Keratinocyte (primary cell): ENCODE measurements at regions not wholly inside any gene's neighbourhood (a gene's known extent, or its start where the extent isn't known, plus 50 kb on each side); places are given as distances from the start of the nearest gene placed in this dataset.

Source experiments
- EZH2 ChIP-seq: IDR thresholded peaks from one replicate; pipeline ENCODE4 v1.6.1; 2012; ENCODE audit warnings: inconsistent platforms, mild to moderate bottlenecking, low read length, moderate library complexity
- TF ChIP-seq, protein P1 (sequence below), 3 experiments: IDR thresholded peaks in 1 of 3; conservative IDR thresholded peaks in 1 of 3; optimal IDR thresholded peaks in 1 of 3; 2 replicates in 2 of 3; 3 replicates in 1 of 3; pipeline versions ENCODE3 to v1.5.1; 2011; ENCODE audit warnings: low read length in 3 of 3, mild to moderate bottlenecking in 3 of 3, moderate library complexity in 2 of 3, control low read depth in 1 of 3, inconsistent platforms in 1 of 3; ENCODE audit not compliant: insufficient read depth in 2 of 3; ENCODE audit errors: extremely low read depth in 1 of 3

DNA sequence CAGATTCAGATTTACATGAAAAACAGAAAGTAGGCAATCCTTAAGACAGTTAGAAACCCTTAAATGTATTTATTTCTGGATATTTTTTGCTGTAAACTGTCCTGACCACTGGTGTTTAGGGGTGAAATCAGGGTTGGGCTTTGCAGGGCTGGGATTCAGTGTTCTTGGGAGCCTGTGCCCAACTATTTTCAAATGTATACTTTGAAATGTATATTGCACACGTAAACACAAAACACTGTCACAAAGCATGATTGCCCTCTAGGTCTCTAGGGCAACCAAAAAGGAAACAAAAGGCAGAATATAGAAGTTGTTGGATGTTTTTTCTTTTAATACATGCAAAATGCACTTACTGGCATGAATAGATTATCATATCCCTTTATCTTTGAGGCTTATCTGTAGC, 1185.4 kb downstream of the DIAPH3 start:
- TF ChIP-seq, protein P1, sequence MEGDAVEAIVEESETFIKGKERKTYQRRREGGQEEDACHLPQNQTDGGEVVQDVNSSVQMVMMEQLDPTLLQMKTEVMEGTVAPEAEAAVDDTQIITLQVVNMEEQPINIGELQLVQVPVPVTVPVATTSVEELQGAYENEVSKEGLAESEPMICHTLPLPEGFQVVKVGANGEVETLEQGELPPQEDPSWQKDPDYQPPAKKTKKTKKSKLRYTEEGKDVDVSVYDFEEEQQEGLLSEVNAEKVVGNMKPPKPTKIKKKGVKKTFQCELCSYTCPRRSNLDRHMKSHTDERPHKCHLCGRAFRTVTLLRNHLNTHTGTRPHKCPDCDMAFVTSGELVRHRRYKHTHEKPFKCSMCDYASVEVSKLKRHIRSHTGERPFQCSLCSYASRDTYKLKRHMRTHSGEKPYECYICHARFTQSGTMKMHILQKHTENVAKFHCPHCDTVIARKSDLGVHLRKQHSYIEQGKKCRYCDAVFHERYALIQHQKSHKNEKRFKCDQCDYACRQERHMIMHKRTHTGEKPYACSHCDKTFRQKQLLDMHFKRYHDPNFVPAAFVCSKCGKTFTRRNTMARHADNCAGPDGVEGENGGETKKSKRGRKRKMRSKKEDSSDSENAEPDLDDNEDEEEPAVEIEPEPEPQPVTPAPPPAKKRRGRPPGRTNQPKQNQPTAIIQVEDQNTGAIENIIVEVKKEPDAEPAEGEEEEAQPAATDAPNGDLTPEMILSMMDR (optimal IDR thresholded peaks at IDR 0.05 in 1 of 3, IDR thresholded peaks at IDR 0.05 in 1 of 3, conservative IDR thresholded peaks at IDR 0.05 in 1 of 3; ENCODE audit: extremely low read depth in 1 of 3, insufficient read depth in 2 of 3, low read length in 3 of 3), result no peak
- no peak for TF ChIP-seq EZH2
